ENCODE measurements at regions not wholly inside any gene's neighbourhood (a gene's known extent, or its start where the extent isn't known, plus 50 kb on each side); places are given as distances from the start of the nearest gene placed in this dataset.

DNA sequence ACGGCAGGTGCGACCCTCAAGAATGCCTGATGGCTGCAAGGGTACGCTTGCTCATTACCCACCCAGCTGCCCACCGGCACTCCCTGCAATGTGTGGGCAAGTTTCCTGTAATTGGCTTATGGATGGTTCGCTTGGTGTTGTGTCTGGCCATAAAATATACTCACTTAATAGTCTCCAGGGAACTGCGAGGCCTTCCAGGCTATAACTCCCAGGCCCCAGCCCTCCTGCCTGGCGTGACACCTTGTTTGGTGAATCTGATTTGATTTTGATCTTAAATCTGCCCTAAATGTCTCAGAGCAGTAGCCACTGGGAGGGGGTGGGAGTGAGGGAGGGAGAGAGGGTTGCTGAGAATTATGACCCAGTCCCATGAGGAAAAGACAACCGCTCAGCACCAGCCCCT lies 572.2 kb downstream of the BUD13 start:
- TF ChIP-seq POLR2AphosphoS5 (IDR thresholded peaks at IDR 0.05): no peak
- TF ChIP-seq, protein P1, sequence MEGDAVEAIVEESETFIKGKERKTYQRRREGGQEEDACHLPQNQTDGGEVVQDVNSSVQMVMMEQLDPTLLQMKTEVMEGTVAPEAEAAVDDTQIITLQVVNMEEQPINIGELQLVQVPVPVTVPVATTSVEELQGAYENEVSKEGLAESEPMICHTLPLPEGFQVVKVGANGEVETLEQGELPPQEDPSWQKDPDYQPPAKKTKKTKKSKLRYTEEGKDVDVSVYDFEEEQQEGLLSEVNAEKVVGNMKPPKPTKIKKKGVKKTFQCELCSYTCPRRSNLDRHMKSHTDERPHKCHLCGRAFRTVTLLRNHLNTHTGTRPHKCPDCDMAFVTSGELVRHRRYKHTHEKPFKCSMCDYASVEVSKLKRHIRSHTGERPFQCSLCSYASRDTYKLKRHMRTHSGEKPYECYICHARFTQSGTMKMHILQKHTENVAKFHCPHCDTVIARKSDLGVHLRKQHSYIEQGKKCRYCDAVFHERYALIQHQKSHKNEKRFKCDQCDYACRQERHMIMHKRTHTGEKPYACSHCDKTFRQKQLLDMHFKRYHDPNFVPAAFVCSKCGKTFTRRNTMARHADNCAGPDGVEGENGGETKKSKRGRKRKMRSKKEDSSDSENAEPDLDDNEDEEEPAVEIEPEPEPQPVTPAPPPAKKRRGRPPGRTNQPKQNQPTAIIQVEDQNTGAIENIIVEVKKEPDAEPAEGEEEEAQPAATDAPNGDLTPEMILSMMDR (IDR thresholded peaks at IDR 0.05; ENCODE audit: poor library complexity, severe bottlenecking): no peak
- TF ChIP-seq TAF1 (IDR thresholded peaks at IDR 0.05; ENCODE audit: low read depth): no peak
- TF ChIP-seq RAD21 (conservative IDR thresholded peaks at IDR 0.05): no peak
- no peak for TF ChIP-seq MXI1 (conservative IDR thresholded peaks at IDR 0.05; ENCODE audit: poor library complexity, severe bottlenecking)
- TF ChIP-seq, protein P2, sequence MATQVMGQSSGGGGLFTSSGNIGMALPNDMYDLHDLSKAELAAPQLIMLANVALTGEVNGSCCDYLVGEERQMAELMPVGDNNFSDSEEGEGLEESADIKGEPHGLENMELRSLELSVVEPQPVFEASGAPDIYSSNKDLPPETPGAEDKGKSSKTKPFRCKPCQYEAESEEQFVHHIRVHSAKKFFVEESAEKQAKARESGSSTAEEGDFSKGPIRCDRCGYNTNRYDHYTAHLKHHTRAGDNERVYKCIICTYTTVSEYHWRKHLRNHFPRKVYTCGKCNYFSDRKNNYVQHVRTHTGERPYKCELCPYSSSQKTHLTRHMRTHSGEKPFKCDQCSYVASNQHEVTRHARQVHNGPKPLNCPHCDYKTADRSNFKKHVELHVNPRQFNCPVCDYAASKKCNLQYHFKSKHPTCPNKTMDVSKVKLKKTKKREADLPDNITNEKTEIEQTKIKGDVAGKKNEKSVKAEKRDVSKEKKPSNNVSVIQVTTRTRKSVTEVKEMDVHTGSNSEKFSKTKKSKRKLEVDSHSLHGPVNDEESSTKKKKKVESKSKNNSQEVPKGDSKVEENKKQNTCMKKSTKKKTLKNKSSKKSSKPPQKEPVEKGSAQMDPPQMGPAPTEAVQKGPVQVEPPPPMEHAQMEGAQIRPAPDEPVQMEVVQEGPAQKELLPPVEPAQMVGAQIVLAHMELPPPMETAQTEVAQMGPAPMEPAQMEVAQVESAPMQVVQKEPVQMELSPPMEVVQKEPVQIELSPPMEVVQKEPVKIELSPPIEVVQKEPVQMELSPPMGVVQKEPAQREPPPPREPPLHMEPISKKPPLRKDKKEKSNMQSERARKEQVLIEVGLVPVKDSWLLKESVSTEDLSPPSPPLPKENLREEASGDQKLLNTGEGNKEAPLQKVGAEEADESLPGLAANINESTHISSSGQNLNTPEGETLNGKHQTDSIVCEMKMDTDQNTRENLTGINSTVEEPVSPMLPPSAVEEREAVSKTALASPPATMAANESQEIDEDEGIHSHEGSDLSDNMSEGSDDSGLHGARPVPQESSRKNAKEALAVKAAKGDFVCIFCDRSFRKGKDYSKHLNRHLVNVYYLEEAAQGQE (IDR thresholded peaks at IDR 0.05; ENCODE audit: borderline replicate concordance): no peak
- TF ChIP-seq EZH2 (IDR thresholded peaks at IDR 0.05; ENCODE audit: borderline replicate concordance, insufficient read depth, low read length, poor library complexity, severe bottlenecking): no peak
- TF ChIP-seq EP300 (conservative IDR thresholded peaks at IDR 0.05; ENCODE audit: poor library complexity, severe bottlenecking): no peak

All from neural cell (in vitro differentiated cells).